GM04504 (cell line): ENCODE measurements at regions not wholly inside any gene's neighbourhood (a gene's known extent, or its start where the extent isn't known, plus 50 kb on each side); places are given as distances from the start of the nearest gene placed in this dataset.

Source experiments
- DNase-seq: peaks from one replicate; pipeline ENCODE4 v3.0.0-alpha.2; 2012; ENCODE audit warnings: low read depth

- no peak for DNase-seq
Observed at GRCh38 chr10:53749439-53749838, 976.9 kb upstream of the MBL2 start.

DNA sequence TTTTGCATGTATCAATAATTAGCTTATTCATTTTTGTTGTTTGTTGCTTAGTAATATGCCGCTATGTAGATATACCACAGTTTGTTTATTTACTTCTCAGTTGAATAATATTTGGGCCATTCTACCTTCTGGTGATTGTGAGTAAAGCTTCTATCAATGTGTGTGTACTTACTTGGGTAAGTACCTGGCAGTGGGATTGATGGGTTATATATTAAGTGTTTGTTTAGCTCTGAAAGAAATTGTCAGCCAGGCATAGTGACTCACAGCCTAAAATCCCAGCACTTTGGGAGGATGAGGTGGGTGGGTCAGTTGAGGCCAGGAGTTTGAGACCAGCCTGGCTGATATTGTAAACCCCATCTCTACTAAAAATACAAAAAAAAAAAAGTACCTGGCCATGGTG lies 975.7 kb upstream of the MBL2 start:
- DNase-seq = no peak

- DNase-seq = no peak
Observed at GRCh38 chr10:53744746-53745145, 972.2 kb upstream of the MBL2 start.

- no peak for DNase-seq
Observed at GRCh38 chr10:53744176-53744575, 971.6 kb upstream of the MBL2 start.

DNA sequence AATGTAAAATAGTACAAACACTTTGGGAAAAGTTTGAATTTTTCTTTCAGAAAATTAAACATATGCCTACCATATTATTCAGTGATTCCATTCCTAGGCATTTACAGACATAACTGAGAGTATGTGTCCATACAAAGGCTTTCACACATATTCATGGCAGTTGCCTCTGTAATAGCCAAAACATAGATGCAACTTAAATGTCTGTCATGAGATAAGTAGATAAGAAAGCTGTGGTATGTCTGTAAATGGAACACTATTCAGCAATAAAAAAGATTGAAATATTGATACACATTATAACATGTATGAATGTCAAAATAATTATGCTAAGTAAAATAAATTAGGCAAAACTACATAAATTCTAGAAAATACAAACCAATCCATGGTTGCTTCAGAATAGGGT lies 964.5 kb upstream of the MBL2 start:
- DNase-seq = no peak

DNA sequence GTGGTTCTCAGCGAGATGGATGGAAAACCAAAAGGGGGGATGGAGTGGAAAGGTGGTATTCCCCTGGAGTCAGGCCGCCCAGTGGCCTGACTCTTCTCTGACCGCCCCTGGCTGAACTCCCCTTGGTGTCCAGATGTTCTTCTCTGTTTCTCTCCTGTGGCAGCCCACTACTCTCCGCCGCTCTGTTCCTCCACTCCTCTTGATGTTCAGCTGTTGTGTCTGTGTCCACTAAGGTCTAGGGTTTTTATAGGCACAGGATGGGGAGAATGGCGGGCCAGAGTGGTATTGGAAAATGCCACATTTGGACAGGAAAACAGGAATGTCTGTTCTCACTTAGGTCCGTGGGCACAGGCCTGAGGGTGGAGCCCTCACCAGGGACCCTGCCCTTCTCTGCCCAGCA lies 954.3 kb upstream of the MBL2 start:
- no peak for DNase-seq

DNA sequence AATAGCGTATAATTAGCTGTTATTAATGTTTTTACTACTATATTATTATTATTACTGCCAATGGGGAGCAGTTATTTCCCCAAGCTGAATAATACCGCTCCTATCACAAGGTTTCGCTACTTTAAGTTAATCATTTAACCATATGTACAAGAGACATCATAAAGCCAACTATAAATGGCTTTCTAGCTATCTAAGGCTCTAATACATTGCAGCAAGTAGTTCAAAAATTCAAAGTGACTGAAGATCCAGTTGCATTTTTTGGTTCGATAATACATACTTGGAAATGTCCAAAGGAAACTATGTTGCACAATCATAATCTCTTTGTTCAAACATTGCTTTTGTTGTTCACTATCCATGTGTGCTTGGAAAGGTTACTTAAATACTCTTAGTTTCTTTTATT lies 952.0 kb upstream of the MBL2 start:
- DNase-seq = no peak

DNA sequence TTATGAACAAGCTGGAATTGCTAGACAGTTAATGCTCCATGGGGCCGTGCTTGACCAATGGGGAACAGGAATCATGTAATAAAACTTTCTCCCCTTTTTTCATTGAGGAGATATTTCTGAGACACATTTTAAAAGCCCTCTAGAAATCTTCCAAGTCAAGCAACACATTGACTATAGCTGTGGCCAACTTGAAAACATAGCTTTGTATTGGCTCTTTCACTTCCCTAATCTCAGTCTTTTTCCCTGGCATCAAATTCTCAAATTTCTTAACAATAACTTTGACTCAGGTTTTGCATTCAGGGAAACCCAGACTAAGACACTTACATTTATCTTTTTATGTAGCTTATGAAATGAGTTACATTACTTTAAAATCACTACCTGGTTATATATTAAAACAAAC lies 947.1 kb upstream of the MBL2 start:
- DNase-seq = no peak

GRCh38 chr10:53716156-53716555 lies 943.6 kb upstream of the MBL2 start:
- DNase-seq = no peak

- no peak for DNase-seq
Observed at GRCh38 chr10:53713431-53713830, 940.8 kb upstream of the MBL2 start.

DNA sequence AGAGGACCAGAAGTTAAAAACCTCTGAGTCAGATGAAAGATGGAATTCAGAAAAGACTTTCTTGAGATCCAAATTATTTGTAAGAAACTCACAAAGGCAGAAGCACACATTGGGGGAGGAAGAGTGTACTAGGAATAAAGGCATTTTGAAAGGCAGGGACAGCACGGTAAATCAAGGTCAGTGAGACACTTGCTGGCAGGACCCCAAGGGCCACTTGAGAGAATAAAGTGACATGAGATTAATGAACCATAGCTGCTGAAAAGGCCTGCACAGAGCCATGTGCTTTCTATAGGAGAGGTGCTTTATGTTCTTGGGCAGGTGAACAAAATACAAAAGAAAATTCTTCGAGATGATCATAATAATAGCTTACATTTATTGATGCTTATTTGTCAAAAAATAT lies 929.9 kb upstream of the MBL2 start:
- no peak for DNase-seq

DNA sequence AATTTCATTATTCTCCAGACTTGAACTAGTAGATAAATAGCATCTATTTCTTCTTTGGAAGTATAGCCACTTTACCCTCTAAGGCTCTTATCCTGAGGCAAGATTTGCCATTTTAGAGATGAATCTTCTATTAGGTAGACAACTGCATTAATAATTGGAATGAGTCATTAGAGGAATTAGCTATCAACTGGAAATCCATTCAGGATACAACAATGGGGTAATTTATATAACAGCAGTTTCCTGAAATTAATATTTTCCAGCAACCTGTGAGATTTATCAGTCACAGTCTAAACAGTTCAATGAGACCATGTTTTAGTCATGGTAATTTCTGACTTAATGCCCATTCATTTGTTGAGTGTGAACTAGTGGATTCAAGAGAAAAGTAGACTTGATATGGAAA lies 928.6 kb upstream of the MBL2 start:
- DNase-seq = no peak

- DNase-seq = no peak
Observed at GRCh38 chr10:53700278-53700677, 927.7 kb upstream of the MBL2 start.

GRCh38 chr10:53699684-53700083 lies 927.1 kb upstream of the MBL2 start:
- DNase-seq = no peak

GRCh38 chr10:53699231-53699630 lies 926.6 kb upstream of the MBL2 start:
- DNase-seq = no peak

GRCh38 chr10:53697038-53697437 lies 924.5 kb upstream of the MBL2 start:
- no peak for DNase-seq

- no peak for DNase-seq
Observed at GRCh38 chr10:53690524-53691240, 918.1 kb upstream of the MBL2 start.

- DNase-seq = no peak
Observed at GRCh38 chr10:53687800-53688199, 915.2 kb upstream of the MBL2 start.

- DNase-seq = no peak
Observed at GRCh38 chr10:53682885-53683284, 910.3 kb upstream of the MBL2 start.

DNA sequence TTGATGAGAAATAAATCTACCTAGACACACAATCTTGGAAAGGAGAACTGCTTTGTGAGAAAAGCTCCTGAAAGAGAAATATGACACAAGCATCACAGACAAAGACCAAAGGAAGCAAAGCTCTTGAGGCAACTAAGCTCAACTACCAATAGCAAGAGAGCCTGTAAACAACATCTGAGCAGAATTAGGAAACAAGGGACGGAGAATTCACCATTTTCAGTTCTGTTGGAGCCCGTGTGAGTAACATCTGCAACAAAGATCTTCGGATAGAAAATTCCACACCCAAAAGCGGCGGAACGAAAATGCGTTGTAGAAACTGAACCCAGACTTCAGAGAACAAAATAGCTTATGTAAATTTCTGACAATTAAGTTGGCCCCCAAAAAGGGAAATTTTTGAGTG lies 909.9 kb upstream of the MBL2 start:
- DNase-seq = no peak

DNA sequence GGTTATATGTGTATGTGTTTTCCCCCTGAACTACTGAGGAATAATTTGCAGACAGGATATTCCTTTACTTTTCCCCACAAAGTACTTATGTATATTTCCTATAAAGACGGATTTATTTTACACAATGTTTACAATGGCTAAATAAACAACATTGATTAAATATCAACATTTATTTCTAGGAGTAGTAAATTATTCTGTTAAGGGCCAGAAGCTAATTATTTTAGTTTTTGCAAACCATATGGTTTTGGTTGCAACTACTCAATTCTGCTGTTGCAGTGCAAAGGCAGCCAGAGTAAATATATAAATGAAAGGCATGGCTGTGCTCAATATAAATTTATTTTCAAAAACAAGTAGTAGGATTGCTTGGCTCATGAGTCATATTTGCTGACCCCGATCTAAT lies 907.1 kb upstream of the MBL2 start:
- no peak for DNase-seq

- DNase-seq = no peak
Observed at GRCh38 chr10:53675177-53675576, 902.6 kb upstream of the MBL2 start.

GRCh38 chr10:53667063-53667462 lies 894.5 kb upstream of the MBL2 start:
- DNase-seq = no peak

DNA sequence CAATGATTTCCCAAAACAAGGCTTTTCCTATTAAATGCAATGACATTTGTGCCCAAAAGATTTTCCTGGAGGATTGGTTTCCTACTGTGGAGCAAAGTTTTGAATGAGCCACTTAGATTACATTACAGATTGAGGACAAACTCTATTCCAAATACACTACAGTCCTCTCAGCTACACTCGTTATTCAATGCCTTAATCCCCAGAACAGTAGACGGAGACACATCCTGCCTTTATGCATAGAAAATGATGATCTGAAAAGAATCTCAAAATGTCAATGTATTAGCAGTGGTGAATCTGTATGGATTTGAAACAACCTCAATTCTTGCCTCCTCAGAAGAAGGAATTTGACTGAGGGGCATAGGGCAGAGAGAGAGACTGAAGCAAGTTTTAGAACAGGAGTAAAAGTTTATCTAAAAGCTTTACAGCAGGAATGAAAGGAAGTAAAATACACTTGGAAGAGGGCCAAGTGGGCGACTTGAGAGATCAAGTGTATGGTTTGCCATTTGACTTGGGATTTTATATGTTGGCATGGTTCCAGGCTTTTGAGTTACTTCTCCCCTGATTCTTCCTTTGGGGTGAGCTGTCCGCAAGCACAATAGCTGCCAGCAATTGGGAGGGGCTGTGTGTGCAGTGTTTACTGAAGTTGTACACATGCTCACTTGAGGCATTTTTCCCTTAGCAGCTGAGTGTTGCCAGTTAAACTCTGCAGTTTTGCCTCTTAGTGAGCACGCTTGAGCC lies 891.9 kb upstream of the MBL2 start:
- DNase-seq = no peak
